ENCODE measurements at regions not wholly inside any gene's neighbourhood (a gene's known extent, or its start where the extent isn't known, plus 50 kb on each side); places are given as distances from the start of the nearest gene placed in this dataset.

GRCh38 chr14:100648474-100649172, 61.4 kb upstream of the BEGAIN start:
- no peaks in the 10 kb centered on the region for H3K27me3 ChIP-seq (ENCODE audit: control insufficient read depth, insufficient read depth, low read length)
- H3K4me1 ChIP-seq, result peaks cover 3% of the 10 kb centered on the region
- H3K4me3 ChIP-seq (ENCODE audit: low read depth, low read length), result no peak overlapping the region
- no peaks in the 10 kb centered on the region for H3K9me3 ChIP-seq (ENCODE audit: control insufficient read depth, low read length)
- no peak overlapping the region for H3K9ac ChIP-seq
- no peak overlapping the region for H2AFZ ChIP-seq
- H3K4me2 ChIP-seq (ENCODE audit: low read length), result no peak overlapping the region
- no peaks in the 10 kb centered on the region for H3K79me2 ChIP-seq
- no peak for TF ChIP-seq CTCF (IDR thresholded peaks at IDR 0.05)
- no peaks in the 10 kb centered on the region for H3K36me3 ChIP-seq (ENCODE audit: control insufficient read depth, insufficient read depth, low read length)
- H3K27ac ChIP-seq, result no peak overlapping the region

- H3K27me3 ChIP-seq (ENCODE audit: control insufficient read depth, insufficient read depth, low read length), result no peaks in the 10 kb centered on the region
- H3K36me3 ChIP-seq (ENCODE audit: control insufficient read depth, insufficient read depth, low read length), result no peaks in the 10 kb centered on the region
- no peak overlapping the region for H2AFZ ChIP-seq
- no peaks in the 10 kb centered on the region for H3K9me3 ChIP-seq (ENCODE audit: control insufficient read depth, low read length)
- no peaks in the 10 kb centered on the region for H3K79me2 ChIP-seq
- H3K4me1 ChIP-seq, result peaks cover 3% of the 10 kb centered on the region
- no peak for TF ChIP-seq CTCF (IDR thresholded peaks at IDR 0.05)
- H3K9ac ChIP-seq, result no peak overlapping the region
- H3K27ac ChIP-seq, result no peak overlapping the region
- H3K4me2 ChIP-seq (ENCODE audit: low read length), result no peak overlapping the region
- no peak overlapping the region for H3K4me3 ChIP-seq (ENCODE audit: low read depth, low read length)
Observed at GRCh38 chr14:100649173-100649519, 61.9 kb upstream of the BEGAIN start.

GRCh38 chr14:100651999-100652508, 64.8 kb upstream of the BEGAIN start:
- Histone ChIP-seq H3K27me3 (ENCODE audit: control insufficient read depth, insufficient read depth, low read length) (no peaks in the 10 kb centered on the region), H3K4me2 (ENCODE audit: low read length) (no peak overlapping the region), H3K9ac (no peak overlapping the region), H3K79me2 (no peaks in the 10 kb centered on the region), H2AFZ (no peak overlapping the region), H3K36me3 (ENCODE audit: control insufficient read depth, insufficient read depth, low read length) (no peaks in the 10 kb centered on the region), H3K4me3 (ENCODE audit: low read depth, low read length) (no peak overlapping the region), H3K27ac (no peak overlapping the region), H3K4me1 (no peaks in the 10 kb centered on the region), H3K9me3 (ENCODE audit: control insufficient read depth, low read length) (no peaks in the 10 kb centered on the region)
- no peak for TF ChIP-seq CTCF (IDR thresholded peaks at IDR 0.05)

- Histone ChIP-seq H3K27ac (no peak overlapping the region), H3K4me2 (ENCODE audit: low read length) (no peak overlapping the region), H3K79me2 (no peaks in the 10 kb centered on the region), H3K4me3 (ENCODE audit: low read depth, low read length) (no peak overlapping the region), H3K27me3 (ENCODE audit: control insufficient read depth, insufficient read depth, low read length) (no peaks in the 10 kb centered on the region), H2AFZ (no peak overlapping the region), H3K36me3 (ENCODE audit: control insufficient read depth, insufficient read depth, low read length) (no peaks in the 10 kb centered on the region), H3K9ac (no peak overlapping the region), H3K9me3 (ENCODE audit: control insufficient read depth, low read length) (no peaks in the 10 kb centered on the region), H3K4me1 (no peaks in the 10 kb centered on the region)
- no peak for TF ChIP-seq CTCF (IDR thresholded peaks at IDR 0.05)
Observed at GRCh38 chr14:100652744-100653143, 65.5 kb upstream of the BEGAIN start.

- Histone ChIP-seq H2AFZ (no peak overlapping the region), H3K4me2 (ENCODE audit: low read length) (no peak overlapping the region), H3K36me3 (ENCODE audit: control insufficient read depth, insufficient read depth, low read length) (no peaks in the 10 kb centered on the region), H3K9ac (no peak overlapping the region), H3K4me1 (no peaks in the 10 kb centered on the region), H3K79me2 (no peaks in the 10 kb centered on the region), H3K27me3 (ENCODE audit: control insufficient read depth, insufficient read depth, low read length) (no peaks in the 10 kb centered on the region), H3K9me3 (ENCODE audit: control insufficient read depth, low read length) (no peaks in the 10 kb centered on the region), H3K4me3 (ENCODE audit: low read depth, low read length) (no peak overlapping the region), H3K27ac (no peak overlapping the region)
- TF ChIP-seq CTCF (IDR thresholded peaks at IDR 0.05), result peak; percentile 30
Observed at GRCh38 chr14:100653409-100653808, 66.2 kb upstream of the BEGAIN start.

Measured in parathyroid adenoma (tissue), 2 donors.